Heart left ventricle (tissue), 13 donors: ENCODE measurements at regions not wholly inside any gene's neighbourhood (a gene's known extent, or its start where the extent isn't known, plus 50 kb on each side); places are given as distances from the start of the nearest gene placed in this dataset.

Experiments
- POLR2A ChIP-seq, 2 donors: fragments of 450-650 bp; IDR thresholded peaks; one replicate each; pipeline ENCODE4 v1.6.1; 2017; ENCODE audit warnings: antibody characterized with exemption in 2 of 2, mild to moderate bottlenecking in 2 of 2, moderate library complexity in 2 of 2
- TF ChIP-seq, protein P1 (sequence below), 12 donors: fragments of 200-600 bp; sonication (generic) in 4 of 12; IDR thresholded peaks; one replicate each; pipeline versions ENCODE4 v1.5.0 to v1.8.0; 2018 to 2022; ENCODE audit warnings: antibody characterized with exemption in 12 of 12, mild to moderate bottlenecking in 5 of 12
- donor health status: ischemic (EF 13 %, LVEDD 7.1; RV severe dilation, severe dysfunction).
- donor health status: DM: no; HTN: yes; CAD: no.
- donor health status: DM: no; HTN: no; CAD: no.
- donor health status: ischemic (EF 25% LVEDD 6.9; RV normal size, moderate dysfunction).
- donor health status: ischemic (EF 25% LVEDD 5.7; RV mildly dilated, moderate dysfunction).
- donor health status: ischemic (EF 35%, LVEDD 5.7; RV mildly dilated, moderate dysfunction).
- donor health status: nonischemic (EF 11% LVEDD 7.7; RV severe dilation, severe dysfunction).
- donor health status: DM: yes; HTN: yes; CAD: no.
- donor health status: PGD.
- donor health status: ischemic (EF 29% LVEDD 5.4; RV normal size, mild dysfunction).
- donor health status: nonischemic (EF 23%, LVEDD 6.1; RV moderate dilation, normal function).

DNA sequence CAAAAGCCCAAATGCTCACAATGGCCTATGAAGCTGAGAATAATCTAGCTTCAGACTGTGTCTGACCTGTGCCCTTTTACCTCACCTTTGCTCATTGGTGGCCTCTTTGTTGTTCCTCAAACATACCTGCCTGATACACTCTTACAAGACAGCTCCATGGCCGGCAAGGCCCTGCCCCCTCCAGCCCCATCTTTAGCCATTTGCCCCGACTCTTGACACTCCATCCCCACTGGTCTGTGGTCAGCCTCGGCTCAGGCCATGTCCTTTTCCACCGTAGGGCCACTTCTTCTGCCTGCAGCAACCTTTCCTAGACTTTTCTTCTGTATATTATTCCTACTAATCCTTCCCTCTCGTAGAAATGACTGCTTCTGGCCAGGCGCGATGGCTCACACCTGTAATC, 265.2 kb downstream of the RPS24 start:
- TF ChIP-seq, protein P1, sequence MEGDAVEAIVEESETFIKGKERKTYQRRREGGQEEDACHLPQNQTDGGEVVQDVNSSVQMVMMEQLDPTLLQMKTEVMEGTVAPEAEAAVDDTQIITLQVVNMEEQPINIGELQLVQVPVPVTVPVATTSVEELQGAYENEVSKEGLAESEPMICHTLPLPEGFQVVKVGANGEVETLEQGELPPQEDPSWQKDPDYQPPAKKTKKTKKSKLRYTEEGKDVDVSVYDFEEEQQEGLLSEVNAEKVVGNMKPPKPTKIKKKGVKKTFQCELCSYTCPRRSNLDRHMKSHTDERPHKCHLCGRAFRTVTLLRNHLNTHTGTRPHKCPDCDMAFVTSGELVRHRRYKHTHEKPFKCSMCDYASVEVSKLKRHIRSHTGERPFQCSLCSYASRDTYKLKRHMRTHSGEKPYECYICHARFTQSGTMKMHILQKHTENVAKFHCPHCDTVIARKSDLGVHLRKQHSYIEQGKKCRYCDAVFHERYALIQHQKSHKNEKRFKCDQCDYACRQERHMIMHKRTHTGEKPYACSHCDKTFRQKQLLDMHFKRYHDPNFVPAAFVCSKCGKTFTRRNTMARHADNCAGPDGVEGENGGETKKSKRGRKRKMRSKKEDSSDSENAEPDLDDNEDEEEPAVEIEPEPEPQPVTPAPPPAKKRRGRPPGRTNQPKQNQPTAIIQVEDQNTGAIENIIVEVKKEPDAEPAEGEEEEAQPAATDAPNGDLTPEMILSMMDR (IDR thresholded peaks at IDR 0.05) = no peak
- no peak for TF ChIP-seq POLR2A (IDR thresholded peaks at IDR 0.05)
